ENCODE measurements at regions not wholly inside any gene's neighbourhood (a gene's known extent, or its start where the extent isn't known, plus 50 kb on each side); places are given as distances from the start of the nearest gene placed in this dataset.

GRCh38 chr2:118190474-118190873 lies 102.2 kb downstream of the INSIG2 start:
- no peaks in the 10 kb centered on the region for H3K79me2 ChIP-seq (ENCODE audit: control insufficient read depth, low read length)
- H3K4me1 ChIP-seq (ENCODE audit: control insufficient read depth, low read length), result peaks cover 24% of the 10 kb centered on the region
- no peak for TF ChIP-seq EZH2phosphoT487 (IDR thresholded peaks at IDR 0.05; ENCODE audit: borderline replicate concordance, low read length)
- no peak overlapping the region for H3K4me3 ChIP-seq (ENCODE audit: low read length)
- no peak overlapping the region for H3K27ac ChIP-seq (ENCODE audit: low read depth, low read length)
- no peaks in the 10 kb centered on the region for H3K9me2 ChIP-seq (replicated peaks; ENCODE audit: control insufficient read depth, low read length)
- H4K20me1 ChIP-seq (ENCODE audit: control insufficient read depth, insufficient read depth, low read depth, low read length), result no peaks in the 10 kb centered on the region
- H3K9me3 ChIP-seq (ENCODE audit: control insufficient read depth, insufficient read depth, low read length), result no peaks in the 10 kb centered on the region
- H3K27me3 ChIP-seq (ENCODE audit: control insufficient read depth, low read length), result peaks cover 3% of the 10 kb centered on the region; the same call in 1 of the 2 replicates
- no peaks in the 10 kb centered on the region for H3F3A ChIP-seq (ENCODE audit: control insufficient read depth, insufficient read depth)
- no peak overlapping the region for H3K4me2 ChIP-seq (ENCODE audit: low read length)
- H3K36me3 ChIP-seq (ENCODE audit: control insufficient read depth, low read length), result no peaks in the 10 kb centered on the region

DNA sequence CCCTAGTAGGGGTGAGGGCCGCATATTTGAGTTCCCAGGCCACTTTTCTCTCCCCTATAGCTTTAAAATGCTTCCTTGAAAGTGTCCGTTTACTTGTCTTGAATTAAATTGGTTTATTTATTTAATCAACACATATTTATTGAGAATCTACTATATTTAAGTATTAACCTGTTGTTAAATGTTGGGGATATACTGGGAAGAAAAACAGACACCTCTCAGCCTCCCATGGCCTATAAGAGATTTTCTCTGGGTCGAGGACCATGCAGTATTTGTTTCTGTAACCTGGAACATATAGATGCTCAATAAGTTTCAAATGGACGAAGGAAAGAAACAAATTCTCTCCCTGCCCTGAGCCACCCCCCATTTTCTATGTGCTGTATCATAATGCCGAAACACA lies 98.6 kb downstream of the INSIG2 start:
- Histone ChIP-seq H3K79me2 (ENCODE audit: control insufficient read depth, low read length) (no peaks in the 10 kb centered on the region), H3F3A (ENCODE audit: control insufficient read depth, insufficient read depth) (no peaks in the 10 kb centered on the region), H3K27me3 (ENCODE audit: control insufficient read depth, low read length) (peaks cover 3% of the 10 kb centered on the region; the same call in 1 of the 2 replicates), H3K27ac (ENCODE audit: low read depth, low read length) (no peak overlapping the region), H3K36me3 (ENCODE audit: control insufficient read depth, low read length) (no peaks in the 10 kb centered on the region), H3K9me2 (replicated peaks; ENCODE audit: control insufficient read depth, low read length) (no peaks in the 10 kb centered on the region), H3K4me3 (ENCODE audit: low read length) (peak overlapping the region; percentile 89), H3K4me1 (ENCODE audit: control insufficient read depth, low read length) (peaks cover 30% of the 10 kb centered on the region), H3K9me3 (ENCODE audit: control insufficient read depth, insufficient read depth, low read length) (no peaks in the 10 kb centered on the region), H4K20me1 (ENCODE audit: control insufficient read depth, insufficient read depth, low read depth, low read length) (no peaks in the 10 kb centered on the region), H3K4me2 (ENCODE audit: low read length) (peak overlapping the region; percentile 97)
- TF ChIP-seq CTCF (IDR thresholded peaks at IDR 0.05; ENCODE audit: low read depth, low read length, poor library complexity, severe bottlenecking) (no peak), EZH2phosphoT487 (IDR thresholded peaks at IDR 0.05; ENCODE audit: borderline replicate concordance, low read length) (no peak)

GRCh38 chr2:118186110-118186857 lies 98.0 kb downstream of the INSIG2 start:
- Histone ChIP-seq H3F3A (ENCODE audit: control insufficient read depth, insufficient read depth) (no peaks in the 10 kb centered on the region), H3K79me2 (ENCODE audit: control insufficient read depth, low read length) (no peaks in the 10 kb centered on the region), H4K20me1 (ENCODE audit: control insufficient read depth, insufficient read depth, low read depth, low read length) (no peaks in the 10 kb centered on the region), H3K27ac (ENCODE audit: low read depth, low read length) (peak overlapping the region; percentile 39), H3K9me2 (replicated peaks; ENCODE audit: control insufficient read depth, low read length) (no peaks in the 10 kb centered on the region), H3K4me1 (ENCODE audit: control insufficient read depth, low read length) (peaks cover 30% of the 10 kb centered on the region), H3K4me3 (ENCODE audit: low read length) (peak overlapping the region; percentile 89), H3K27me3 (ENCODE audit: control insufficient read depth, low read length) (peaks cover 3% of the 10 kb centered on the region; the same call in 1 of the 2 replicates), H3K36me3 (ENCODE audit: control insufficient read depth, low read length) (no peaks in the 10 kb centered on the region), H3K9me3 (ENCODE audit: control insufficient read depth, insufficient read depth, low read length) (no peaks in the 10 kb centered on the region), H3K4me2 (ENCODE audit: low read length) (peak overlapping the region; percentile 97)
- TF ChIP-seq CTCF (IDR thresholded peaks at IDR 0.05; ENCODE audit: low read depth, low read length, poor library complexity, severe bottlenecking) (peak; percentile 21), EZH2phosphoT487 (IDR thresholded peaks at IDR 0.05; ENCODE audit: borderline replicate concordance, low read length) (no peak)

Measured in DOHH2 (cell line).